SK-MEL-5 (cell line): ENCODE measurements at regions not wholly inside any gene's neighbourhood (a gene's known extent, or its start where the extent isn't known, plus 50 kb on each side); places are given as distances from the start of the nearest gene placed in this dataset.

ENCODE experiments used
- DNase-seq: peaks from one replicate; pipeline ENCODE4 v3.0.0-alpha.2; 2016; ENCODE audit warnings: low read depth, low spot score
- in situ Hi-C: cut with HindIII; loops from 2 replicates; pipeline ENCODE4 v1.10.0; 2016; ENCODE audit warnings: low sequenced_read_pairs, high pct_unique_total_duplicates, low pct_unique_long_range_greater_than_20kb

DNA sequence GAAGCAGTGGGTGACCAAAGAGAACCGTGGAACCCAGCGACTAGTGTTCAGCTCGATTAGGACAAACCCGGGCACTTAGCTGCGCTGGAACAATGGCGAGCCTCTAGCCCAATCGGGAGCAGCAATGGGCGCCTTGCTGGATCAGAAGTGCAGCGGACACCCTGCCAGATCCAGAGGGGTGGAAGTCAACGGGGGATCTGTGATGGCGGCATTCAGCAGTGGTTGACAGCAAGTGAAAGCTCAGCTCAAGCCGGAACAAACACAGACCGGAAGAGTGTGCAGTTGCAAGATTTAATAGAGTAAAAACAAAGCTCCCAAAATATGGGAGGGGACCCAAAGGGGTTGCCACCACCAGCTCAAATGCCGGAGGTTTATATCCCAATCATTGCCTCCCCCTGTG, 478.7 kb upstream of the REG3G start:
- peak; percentile 46 for DNase-seq
- in situ Hi-C loops: no loop called here

DNA sequence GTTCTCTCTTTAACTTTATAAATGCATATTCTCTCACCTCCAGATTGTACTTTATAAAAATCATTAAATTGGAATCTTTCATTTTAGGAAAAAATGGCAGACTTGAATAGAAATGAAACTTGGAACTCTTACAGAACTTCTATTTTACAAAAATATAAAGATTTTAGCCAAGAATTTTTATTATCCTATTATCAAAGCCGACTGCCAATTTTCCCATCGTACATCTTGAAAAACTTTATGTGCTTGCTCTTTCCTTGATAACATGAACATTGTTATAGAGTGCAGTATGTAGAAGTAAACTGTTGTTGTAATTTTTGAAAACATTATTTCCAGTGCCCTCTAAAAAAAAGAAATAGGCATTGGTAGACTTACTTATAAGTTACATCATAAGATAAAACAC, 475.7 kb upstream of the REG3G start:
- in situ Hi-C loops: no loop called here
- no peak for DNase-seq

DNA sequence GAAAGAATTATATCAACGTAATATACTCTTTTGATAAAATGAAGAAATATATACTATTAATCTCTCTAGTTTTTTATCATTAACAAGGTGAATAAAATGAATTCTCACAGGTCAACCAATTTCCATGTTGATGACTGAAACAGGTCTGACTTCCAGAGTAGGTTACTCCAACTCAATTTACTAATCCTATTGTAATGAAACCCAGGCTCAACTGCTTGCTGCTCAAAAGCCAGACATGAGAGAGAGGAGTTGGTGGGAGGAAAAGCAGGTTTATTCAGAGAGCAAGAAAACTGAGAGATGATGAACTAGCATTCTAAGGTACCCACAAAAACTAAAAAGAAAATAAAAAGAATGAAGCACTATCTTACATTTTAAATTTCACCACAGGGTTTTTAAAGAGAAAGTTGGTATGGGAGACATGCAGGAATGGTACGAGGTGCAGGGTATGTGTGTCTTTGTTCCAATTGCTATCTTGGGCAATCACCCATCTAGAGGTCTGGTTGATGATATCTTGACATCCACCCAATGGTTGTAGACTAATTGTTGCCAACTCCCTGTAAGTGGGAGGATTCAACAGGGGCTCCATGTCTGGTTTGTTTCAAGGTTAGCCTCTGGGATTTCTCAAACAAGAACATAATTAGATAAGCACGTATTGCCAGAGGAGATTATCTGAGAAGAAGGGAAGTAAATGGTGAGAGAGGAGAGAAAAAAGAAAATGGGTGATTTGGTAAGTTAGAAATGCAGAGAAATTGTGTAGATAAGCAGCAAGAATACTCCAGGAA, 471.4 kb upstream of the REG3G start:
- in situ Hi-C loops: no loop called here
- no peak for DNase-seq

DNA sequence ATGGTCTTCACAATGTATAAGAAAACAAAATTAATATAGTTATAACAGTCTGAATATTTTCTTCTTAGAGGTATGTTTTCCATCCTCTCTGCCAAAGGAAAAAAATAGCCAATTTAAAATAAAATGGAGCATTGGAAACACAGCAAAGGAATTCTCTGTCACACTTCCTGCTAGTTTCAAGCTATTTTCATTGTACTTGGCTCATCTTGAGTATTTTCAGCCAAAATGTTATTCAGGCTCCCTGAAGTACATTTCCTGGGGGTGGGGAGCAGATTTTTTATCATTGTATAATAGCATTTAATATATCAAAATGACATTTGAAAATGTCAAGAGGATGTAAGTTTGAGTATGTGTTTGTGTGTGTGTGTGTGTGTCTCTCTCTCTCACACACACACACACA, 463.6 kb upstream of the REG3G start:
- in situ Hi-C loops: no loop called here
- no peak for DNase-seq

- in situ Hi-C loops: no loop called here
- DNase-seq: no peak
Observed at GRCh38 chr2:78564666-78565065, 460.8 kb upstream of the REG3G start.

DNA sequence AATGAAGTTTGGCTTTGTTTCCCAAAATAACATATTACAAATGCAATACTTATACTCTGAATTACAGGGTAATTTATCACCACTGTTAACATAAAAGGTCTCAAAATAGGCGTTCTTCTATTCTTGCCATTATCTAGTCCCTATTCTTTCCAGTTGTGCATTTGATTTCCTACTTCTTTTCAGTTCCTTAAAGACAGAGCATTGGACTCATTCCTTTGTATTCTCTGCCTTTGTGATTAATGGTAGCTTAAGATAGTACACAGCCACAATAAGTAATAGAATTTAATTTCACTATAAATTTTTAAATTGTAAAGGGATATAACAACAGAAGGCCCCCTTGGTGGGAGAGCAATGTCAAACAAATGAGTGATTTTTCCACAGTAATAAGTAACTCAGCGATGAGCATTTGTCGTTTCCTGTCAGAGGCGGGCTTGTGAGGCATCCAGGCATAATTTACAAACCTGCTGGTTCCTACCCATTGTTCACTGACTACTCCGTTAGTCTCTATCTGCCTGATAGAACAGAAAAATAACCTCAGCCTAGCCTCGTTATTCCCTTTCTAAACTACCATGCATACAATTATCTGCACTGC, 456.6 kb upstream of the REG3G start:
- in situ Hi-C loops: no loop called here
- DNase-seq: no peak

DNA sequence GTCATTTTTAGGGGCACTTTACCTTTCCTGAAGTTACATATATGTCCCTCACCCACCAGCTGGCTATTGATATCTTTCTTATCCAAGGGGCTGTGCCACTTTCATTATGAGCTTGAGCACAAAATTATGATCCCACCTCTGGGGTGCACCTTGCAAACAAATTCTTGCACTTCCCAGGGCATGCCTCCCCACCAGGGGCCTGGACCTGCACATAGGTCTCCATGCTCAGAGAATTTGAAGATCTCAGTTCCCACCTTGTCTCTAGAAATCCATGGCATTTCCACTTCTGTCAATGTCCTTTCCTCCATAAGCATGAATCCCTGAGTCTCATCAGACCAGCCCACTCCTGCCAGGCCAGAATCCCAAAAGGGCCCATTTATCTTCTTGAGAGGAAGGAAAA, 449.1 kb upstream of the REG3G start:
- in situ Hi-C loops: no loop called here
- no peak for DNase-seq

GRCh38 chr2:78585871-78586270, 439.6 kb upstream of the REG3G start:
- DNase-seq: no peak
- in situ Hi-C loops: no loop called here

- no peak for DNase-seq
- in situ Hi-C loops: no loop called here
Observed at GRCh38 chr2:78586316-78586715, 439.2 kb upstream of the REG3G start.

- in situ Hi-C loops: no loop called here
- no peak for DNase-seq
Observed at GRCh38 chr2:78589871-78590270, 435.6 kb upstream of the REG3G start.

DNA sequence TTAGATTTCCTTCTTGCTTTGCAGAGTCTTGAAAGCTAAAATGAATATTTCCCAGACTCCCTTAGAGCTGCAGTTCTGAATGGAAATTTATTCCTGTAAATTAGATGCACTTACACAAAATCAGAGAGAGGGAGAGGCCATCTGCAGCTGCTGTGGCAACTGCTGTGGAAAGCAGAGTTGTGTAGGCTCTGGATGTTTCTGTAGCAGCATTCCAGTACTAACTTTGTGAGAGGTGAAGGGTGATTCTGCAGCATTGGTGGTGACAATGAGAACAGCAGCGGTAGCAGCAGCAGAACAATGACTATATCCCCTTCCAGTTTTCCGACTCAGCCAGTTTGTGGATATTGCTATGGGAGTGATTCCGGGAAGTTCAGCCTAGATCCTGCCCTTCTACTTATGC, 433.0 kb upstream of the REG3G start:
- in situ Hi-C loops: no loop called here
- DNase-seq: no peak

DNA sequence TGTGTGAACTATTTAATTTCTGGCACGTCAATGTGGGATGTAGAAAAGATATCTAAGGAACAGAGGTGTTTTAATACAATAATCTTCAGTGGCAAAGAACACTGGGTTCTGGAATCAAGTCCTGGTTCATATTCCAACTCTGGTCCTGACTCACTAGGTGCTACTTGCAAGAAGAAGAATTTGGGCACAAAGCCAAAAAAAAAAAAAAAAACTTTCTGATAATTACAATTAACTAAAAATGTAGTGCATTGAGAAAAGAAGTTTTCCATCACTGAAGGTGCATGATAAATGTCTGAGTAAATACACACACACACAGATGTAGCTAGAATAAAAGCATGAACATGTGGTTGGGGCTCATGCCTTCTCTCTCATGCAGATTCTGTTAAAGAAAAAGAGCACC, 424.4 kb upstream of the REG3G start:
- in situ Hi-C loops: no loop called here
- no peak for DNase-seq

- DNase-seq: no peak
- in situ Hi-C loops: no loop called here
Observed at GRCh38 chr2:78602862-78603261, 422.6 kb upstream of the REG3G start.

DNA sequence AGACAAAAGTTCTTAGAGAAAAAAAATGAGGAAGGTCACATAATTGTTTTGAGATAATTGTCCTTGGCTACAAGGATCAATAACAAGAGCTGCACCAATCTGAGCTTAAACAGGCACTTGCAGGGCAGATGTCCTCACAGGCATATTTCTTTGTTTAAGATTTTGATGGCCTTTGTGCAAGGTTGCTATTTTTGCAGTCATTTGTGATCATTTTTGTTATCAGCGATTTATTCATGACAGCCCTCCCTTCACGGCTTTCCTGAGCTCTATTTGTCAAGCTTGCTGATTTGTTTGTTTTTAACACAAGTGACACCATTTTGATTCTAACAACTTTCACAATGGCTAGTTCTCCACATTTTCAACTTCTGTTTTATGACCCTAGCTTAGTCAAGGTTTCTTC, 418.6 kb upstream of the REG3G start:
- in situ Hi-C loops: no loop called here
- no peak for DNase-seq

DNA sequence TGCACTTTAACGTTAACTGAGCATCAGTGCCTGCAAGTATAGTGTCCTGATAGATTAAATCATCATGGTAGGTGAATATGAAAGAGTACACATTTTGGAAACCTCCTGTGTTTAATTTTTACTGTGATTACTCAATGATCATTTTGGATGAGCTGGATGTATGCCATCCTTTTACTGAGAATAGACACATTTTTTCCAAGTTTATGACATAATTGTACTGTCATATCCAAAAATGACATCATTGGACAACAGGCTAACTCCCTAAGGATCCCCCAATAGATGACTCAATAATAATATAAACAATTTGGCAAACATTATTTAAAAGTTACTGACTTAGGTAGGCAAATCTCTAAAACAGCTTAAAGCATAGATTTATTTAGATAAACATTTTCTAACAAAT, 410.8 kb upstream of the REG3G start:
- no peak for DNase-seq
- in situ Hi-C loops: no loop called here

- no peak for DNase-seq
- in situ Hi-C loops: no loop called here
Observed at GRCh38 chr2:78615956-78616355, 409.5 kb upstream of the REG3G start.

DNA sequence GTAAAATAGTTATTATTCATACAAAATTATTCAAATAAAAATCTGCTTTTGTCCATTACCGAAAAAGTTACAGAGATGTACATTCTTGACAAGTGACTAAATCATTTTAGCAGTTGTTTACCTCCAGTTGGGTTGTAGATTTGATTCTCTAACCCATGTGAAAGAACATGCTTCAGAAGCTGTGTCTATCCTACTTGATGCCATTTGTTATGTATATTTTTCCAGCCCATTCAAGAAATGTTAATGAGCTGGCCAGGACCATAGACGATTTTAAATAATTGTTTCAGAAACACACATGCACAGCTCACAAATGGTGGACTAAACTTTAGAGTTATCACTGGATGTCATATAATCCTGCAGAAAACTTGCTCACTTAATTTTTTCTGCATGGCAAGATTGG, 391.1 kb upstream of the REG3G start:
- in situ Hi-C loops: no loop called here

DNA sequence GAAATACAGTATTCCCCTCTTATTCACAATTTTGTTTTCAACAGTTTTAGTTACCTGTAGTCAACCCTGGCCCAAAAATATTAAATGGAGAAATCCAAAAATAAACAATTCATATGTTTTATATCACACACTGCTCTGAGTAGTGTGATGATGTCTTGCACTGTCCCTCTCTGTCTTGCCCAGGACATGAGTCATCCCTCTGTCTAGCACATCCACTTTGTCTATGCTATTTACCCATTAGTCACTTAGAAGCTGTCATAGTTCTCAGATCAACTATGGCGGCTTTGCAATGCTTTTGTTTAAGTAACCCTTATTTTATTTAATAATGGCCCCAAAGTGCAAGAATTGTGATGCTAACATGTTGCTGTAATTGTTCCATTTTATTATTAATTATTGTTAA, 380.6 kb upstream of the REG3G start:
- in situ Hi-C loops: no loop called here
- no peak for DNase-seq

More for the DNA sequence above, 391.1 kb upstream of the REG3G start:
- no peak for DNase-seq

DNA sequence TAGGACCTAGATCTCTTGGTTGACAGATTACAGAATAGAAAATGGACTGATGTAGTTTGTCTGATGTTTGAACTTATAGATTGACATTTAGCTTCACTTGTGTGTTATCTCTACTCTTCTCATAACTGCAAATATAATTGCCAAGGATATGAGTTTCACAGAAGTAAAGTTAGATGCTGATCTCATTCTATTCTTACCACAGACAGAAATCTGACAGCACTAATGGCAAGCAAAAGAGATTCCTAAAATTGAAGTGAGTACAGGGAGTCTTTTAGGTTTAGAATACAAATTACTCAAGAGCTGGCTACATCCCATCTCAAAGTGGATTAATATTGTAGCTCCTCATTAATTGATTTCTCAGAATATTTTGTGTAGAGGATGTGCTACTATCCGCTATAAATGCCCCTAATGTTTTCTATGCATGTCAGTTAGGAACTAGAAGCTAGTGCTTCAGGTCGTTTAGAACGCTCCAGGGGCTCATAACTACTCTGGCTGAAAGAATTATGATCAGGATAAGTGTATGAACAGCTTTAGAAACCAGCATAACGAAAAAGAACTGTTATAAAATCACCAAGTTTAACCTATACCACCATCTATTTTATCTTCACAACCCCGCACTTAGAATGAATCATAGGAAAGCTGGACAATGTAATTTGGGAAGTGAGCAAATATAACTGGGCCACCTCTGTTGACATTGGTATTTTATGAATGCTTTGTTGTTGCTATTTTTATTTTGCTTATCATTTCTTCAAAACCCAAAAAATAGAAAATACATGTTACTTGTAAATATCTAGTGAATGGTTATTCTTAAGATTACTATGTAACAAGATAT, 378.8 kb upstream of the REG3G start:
- no peak for DNase-seq
- in situ Hi-C loops: no loop called here
